H9 (cell line): ENCODE measurements at regions not wholly inside any gene's neighbourhood (a gene's known extent, or its start where the extent isn't known, plus 50 kb on each side); places are given as distances from the start of the nearest gene placed in this dataset.

Experiments used
- DNase-seq: peaks from one replicate; pipeline ENCODE4 v3.0.0-alpha.2; 2017
- H2AFZ ChIP-seq: one replicate; pipeline ENCODE4 v1.6.1; 2013; ENCODE audit warnings: mild to moderate bottlenecking, low read length, control low read depth, moderate library complexity
- H2AK5ac ChIP-seq: 2 replicates; pipeline ENCODE4 v1.6.1; 2013; ENCODE audit warnings: low read length, control low read depth, mixed read lengths; ENCODE audit not compliant: insufficient read length
- H2BK120ac ChIP-seq: one replicate; pipeline ENCODE4 v1.6.1; 2013; ENCODE audit warnings: low read depth, mild to moderate bottlenecking, low read length, control low read depth, inconsistent platforms; ENCODE audit not compliant: poor library complexity, severe bottlenecking
- H2BK12ac ChIP-seq: 2 replicates; pipeline ENCODE4 v1.6.1; 2013; ENCODE audit warnings: low read length, control low read depth, mixed read lengths, low read depth; ENCODE audit not compliant: insufficient read length
- H2BK15ac ChIP-seq: 2 replicates; pipeline ENCODE4 v1.6.1; 2013; ENCODE audit warnings: low read depth, low read length, control low read depth
- H2BK20ac ChIP-seq: one replicate; pipeline ENCODE4 v1.6.1; 2013; ENCODE audit warnings: low read depth, mild to moderate bottlenecking, low read length, control low read depth, inconsistent platforms; ENCODE audit not compliant: poor library complexity, severe bottlenecking
- H2BK5ac ChIP-seq: 2 replicates; pipeline ENCODE4 v1.6.1; 2013; ENCODE audit warnings: low read length, control low read depth, mixed read lengths; ENCODE audit not compliant: insufficient read length
- H3K14ac ChIP-seq: 2 replicates; pipeline ENCODE4 v1.6.1; 2013; ENCODE audit warnings: low read length, control low read depth; ENCODE audit not compliant: insufficient read depth
- H3K18ac ChIP-seq: 2 replicates; pipeline ENCODE4 v1.6.1; 2013; ENCODE audit warnings: low read depth, mild to moderate bottlenecking, mixed read lengths, low read length, control low read depth; ENCODE audit not compliant: insufficient read length
- H3K23ac ChIP-seq: 2 replicates; pipeline ENCODE4 v1.6.1; 2013; ENCODE audit warnings: low read length, control low read depth, mixed read lengths, low read depth; ENCODE audit not compliant: insufficient read length
- H3K23me2 ChIP-seq: 2 replicates; pipeline ENCODE4 v1.6.1; 2013; ENCODE audit warnings: low read depth, mild to moderate bottlenecking, mixed read lengths, low read length, control low read depth; ENCODE audit not compliant: insufficient read length, poor library complexity, severe bottlenecking
- H3K27ac ChIP-seq: 2 replicates; pipeline ENCODE4 v1.5.1; 2013; ENCODE audit warnings: low read length, control low read depth, mixed read lengths, low read depth; ENCODE audit not compliant: insufficient read length
- H3K27me3 ChIP-seq: 2 replicates; pipeline ENCODE4 v1.6.1; 2013; ENCODE audit warnings: low read length, control low read depth, inconsistent platforms; ENCODE audit not compliant: insufficient read depth
- H3K4ac ChIP-seq: 2 replicates; pipeline ENCODE4 v1.6.1; 2013; ENCODE audit warnings: low read depth, mild to moderate bottlenecking, control low read depth, inconsistent platforms, low read length, moderate library complexity
- H3K4me1 ChIP-seq: 2 replicates; pipeline ENCODE4 v1.6.1; 2013; ENCODE audit warnings: low read length, control low read depth, inconsistent platforms; ENCODE audit not compliant: insufficient read depth
- H3K4me2 ChIP-seq: 2 replicates; pipeline ENCODE4 v1.6.1; 2013; ENCODE audit warnings: low read length, control low read depth, mixed read lengths; ENCODE audit not compliant: insufficient read length, insufficient read depth
- H3K56ac ChIP-seq: 2 replicates; pipeline ENCODE4 v1.6.1; 2013; ENCODE audit warnings: low read depth, mild to moderate bottlenecking, mixed read lengths, low read length, control low read depth; ENCODE audit not compliant: insufficient read length
- H3K79me1 ChIP-seq: 2 replicates; pipeline ENCODE4 v1.6.1; 2013; ENCODE audit warnings: low read depth, mild to moderate bottlenecking, moderate library complexity, low read length, control low read depth, inconsistent platforms; ENCODE audit not compliant: insufficient read depth, poor library complexity, severe bottlenecking
- H3K79me2 ChIP-seq: 2 replicates; pipeline ENCODE4 v1.6.1; 2013; ENCODE audit warnings: low read length, control low read depth, inconsistent platforms; ENCODE audit not compliant: insufficient read depth
- H3K9ac ChIP-seq: 2 replicates; pipeline ENCODE4 v1.6.1; 2013; ENCODE audit warnings: low read length, control low read depth, mixed read lengths; ENCODE audit not compliant: insufficient read length; ENCODE audit errors: extremely low read depth
- H3K9me3 ChIP-seq: one replicate; pipeline ENCODE4 v1.6.1; 2013; ENCODE audit warnings: low read depth, low read length, inconsistent platforms; ENCODE audit not compliant: control insufficient read depth
- H3T11ph ChIP-seq: one replicate; pipeline ENCODE4 v1.6.1; 2013; ENCODE audit warnings: mild to moderate bottlenecking, low read length, control low read depth, inconsistent platforms
- H4K20me1 ChIP-seq: one replicate; pipeline ENCODE4 v1.6.1; 2013; ENCODE audit not compliant: control insufficient read depth, insufficient read length, insufficient read depth
- H4K5ac ChIP-seq: 2 replicates; pipeline ENCODE4 v1.6.1; 2013; ENCODE audit warnings: low read depth, mild to moderate bottlenecking, mixed read lengths, low read length, control low read depth; ENCODE audit not compliant: insufficient read length
- H4K8ac ChIP-seq: replicated peaks from 2 replicates; pipeline ENCODE4 v1.6.1; 2013; ENCODE audit warnings: low read length, control low read depth, mixed read lengths, low read depth; ENCODE audit not compliant: insufficient read length
- H4K91ac ChIP-seq: 2 replicates; pipeline ENCODE4 v1.6.1; 2013; ENCODE audit warnings: low read depth, mild to moderate bottlenecking, moderate library complexity, mixed read lengths, low read length, control low read depth; ENCODE audit not compliant: insufficient read length
- H3K27ac Mint-ChIP-seq, 3 experiments: 2 replicates in 2 of 3; 3 replicates in 1 of 3; pipeline ENCODE4 v1.8.0; 2020 to 2021; ENCODE audit warnings: mixed read lengths in 3 of 3, mild to moderate bottlenecking in 1 of 3, moderate library complexity in 1 of 3
- H3K27me3 Mint-ChIP-seq: 2 replicates; pipeline ENCODE4 v1.8.0; 2021; ENCODE audit warnings: low read depth, mild to moderate bottlenecking, moderate library complexity, mixed read lengths
- H3K36me3 Mint-ChIP-seq, 3 experiments: 2 replicates in 2 of 3; 3 replicates in 1 of 3; pipeline ENCODE4 v1.8.0; 2020 to 2021; ENCODE audit warnings: low read depth in 3 of 3, mixed read lengths in 3 of 3; ENCODE audit not compliant: insufficient read depth in 1 of 3
- H3K4me1 Mint-ChIP-seq, 2 experiments: 2 replicates each; pipeline ENCODE4 v1.8.0; 2020; ENCODE audit warnings: mixed read lengths in 2 of 2
- H3K4me3 Mint-ChIP-seq, 2 experiments: 2 replicates in 1 of 2; 3 replicates in 1 of 2; pipeline ENCODE4 v1.8.0; 2020 to 2021; ENCODE audit warnings: mild to moderate bottlenecking in 2 of 2, mixed read lengths in 2 of 2, moderate library complexity in 1 of 2
- H3K9me3 Mint-ChIP-seq, 2 experiments: 2 replicates in 1 of 2; 3 replicates in 1 of 2; pipeline ENCODE4 v1.8.0; 2020; ENCODE audit warnings: mild to moderate bottlenecking in 2 of 2, mixed read lengths in 2 of 2, moderate library complexity in 1 of 2
- WGBS: extraction: QIAGEN DNeasy Blood & Tissue Kit; methylation state at CpG from one replicate; pipeline ENCODE4 v1.1.7; 2013; ENCODE audit warnings: missing lambda C conversion rate, low lambda C conversion rate, mixed read lengths; ENCODE audit not compliant: insufficient read length; ENCODE audit errors: extremely low coverage; 5-methylcytosine and 5-hydroxymethylcytosine counted together
- TF ChIP-seq, protein P1 (sequence below): fragments of 200-600 bp; sonication (generic); conservative IDR thresholded peaks from 3 replicates; pipeline ENCODE4 v1.8.0; 2021; ENCODE audit warnings: antibody characterized with exemption, mild to moderate bottlenecking

DNA sequence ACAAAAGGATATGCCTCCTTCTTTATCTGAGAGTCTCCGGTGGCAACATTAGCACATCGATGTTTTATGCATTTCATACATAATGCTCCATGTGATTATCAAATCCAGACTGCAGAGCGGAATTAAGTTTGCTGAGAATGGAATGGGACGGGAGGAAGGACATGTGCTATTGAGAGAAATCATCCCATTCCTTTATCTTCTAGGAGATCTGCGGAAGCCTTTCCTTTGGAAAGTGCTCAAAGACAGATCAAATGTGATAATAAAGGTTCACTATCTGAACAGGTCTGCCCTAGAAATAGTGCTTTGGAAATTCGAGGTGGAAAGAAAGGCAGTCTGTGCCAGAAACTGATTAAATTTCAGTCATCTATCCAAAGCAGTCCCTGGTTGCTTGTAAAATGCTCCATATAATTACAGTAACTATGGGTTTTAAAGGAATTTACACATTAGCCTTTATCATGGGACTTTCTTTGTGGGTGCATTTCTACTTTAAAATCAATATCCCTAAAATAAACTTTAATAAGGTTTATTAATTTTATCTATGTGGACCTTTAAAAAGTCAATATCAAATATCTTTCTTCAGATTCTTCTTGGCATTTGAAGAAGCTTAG is 473.5 kb upstream of the ADGRL2 start:
- Histone ChIP-seq H2BK5ac (no peak overlapping the region), H3K79me1 (no peaks in the 10 kb centered on the region), H3K56ac (no peak overlapping the region), H2BK12ac (no peak overlapping the region), H2BK15ac (no peak overlapping the region), H2AFZ (no peak overlapping the region), H4K8ac (no peak overlapping the region), H3K4me2 (no peak overlapping the region), H3K27ac (no peak overlapping the region), H4K20me1 (no peaks in the 10 kb centered on the region), H3K23ac (no peak overlapping the region), H4K5ac (no peak overlapping the region), H3K4me1 (peaks cover 3% of the 10 kb centered on the region; the same call in 1 of the 2 replicates), H3K23me2 (no peaks in the 10 kb centered on the region), H3K9ac (no peak overlapping the region), H2AK5ac (no peak overlapping the region), H2BK120ac (no peak overlapping the region), H3K14ac (no peak overlapping the region), H3K18ac (no peak overlapping the region), H3K27me3 (no peaks in the 10 kb centered on the region), H4K91ac (no peak overlapping the region), H3K79me2 (no peaks in the 10 kb centered on the region), H2BK20ac (no peak overlapping the region), H3K4ac (no peak overlapping the region), H3K9me3 (no peaks in the 10 kb centered on the region), H3T11ph (no peak overlapping the region)
- H3K4me1 Mint-ChIP-seq, result peaks cover 34 to 35% of the 10 kb centered on the region in 2 experiments
- DNase-seq, result no peak
- H3K9me3 Mint-ChIP-seq, result no peaks in the 10 kb centered on the region
- no peaks in the 10 kb centered on the region for H3K27me3 Mint-ChIP-seq
- H3K4me3 Mint-ChIP-seq, result no peak overlapping the region
- H3K27ac Mint-ChIP-seq, result no peak overlapping the region
- TF ChIP-seq, protein P1, sequence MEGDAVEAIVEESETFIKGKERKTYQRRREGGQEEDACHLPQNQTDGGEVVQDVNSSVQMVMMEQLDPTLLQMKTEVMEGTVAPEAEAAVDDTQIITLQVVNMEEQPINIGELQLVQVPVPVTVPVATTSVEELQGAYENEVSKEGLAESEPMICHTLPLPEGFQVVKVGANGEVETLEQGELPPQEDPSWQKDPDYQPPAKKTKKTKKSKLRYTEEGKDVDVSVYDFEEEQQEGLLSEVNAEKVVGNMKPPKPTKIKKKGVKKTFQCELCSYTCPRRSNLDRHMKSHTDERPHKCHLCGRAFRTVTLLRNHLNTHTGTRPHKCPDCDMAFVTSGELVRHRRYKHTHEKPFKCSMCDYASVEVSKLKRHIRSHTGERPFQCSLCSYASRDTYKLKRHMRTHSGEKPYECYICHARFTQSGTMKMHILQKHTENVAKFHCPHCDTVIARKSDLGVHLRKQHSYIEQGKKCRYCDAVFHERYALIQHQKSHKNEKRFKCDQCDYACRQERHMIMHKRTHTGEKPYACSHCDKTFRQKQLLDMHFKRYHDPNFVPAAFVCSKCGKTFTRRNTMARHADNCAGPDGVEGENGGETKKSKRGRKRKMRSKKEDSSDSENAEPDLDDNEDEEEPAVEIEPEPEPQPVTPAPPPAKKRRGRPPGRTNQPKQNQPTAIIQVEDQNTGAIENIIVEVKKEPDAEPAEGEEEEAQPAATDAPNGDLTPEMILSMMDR, result no peak
- H3K36me3 Mint-ChIP-seq, result no peaks in the 10 kb centered on the region
- no CpG with 5 or more reads among the region's 6 CpGs for WGBS
